ENCODE measurements at regions not wholly inside any gene's neighbourhood (a gene's known extent, or its start where the extent isn't known, plus 50 kb on each side); places are given as distances from the start of the nearest gene placed in this dataset.

GRCh38 chr6:23180504-23181293 lies 611.3 kb downstream of the HDGFL1 start:
- H2BK20ac ChIP-seq (ENCODE audit: low read depth, low read length) = no peak overlapping the region
- H2BK120ac ChIP-seq (ENCODE audit: low read depth, low read length) = peak overlapping the region; percentile 67; the same call in 1 of the 2 replicates
- no peak overlapping the region for H3K4me2 ChIP-seq (ENCODE audit: low read depth, low read length)
- no peaks in the 10 kb centered on the region for H4K20me1 ChIP-seq (ENCODE audit: insufficient read depth, low read length)
- H3K27ac ChIP-seq (ENCODE audit: insufficient read depth, low read length) = peak overlapping the region; percentile 41; the same call in 1 of the 2 replicates
- peak overlapping the region; percentile 14; the same call in 1 of the 3 replicates for H2BK15ac ChIP-seq (ENCODE audit: low read depth, low read length)
- dilution Hi-C loops (cut with HindIII; ENCODE audit: low sequenced_read_pairs, unreplicated experiment) (no loop called here), intact Hi-C loops (cut with micrococcal nuclease) (no loop called here), in situ Hi-C loops (cut with MboI; ENCODE audit: low sequenced_read_pairs) (no loop called here)
- H3K9me3 ChIP-seq (ENCODE audit: control insufficient read depth, insufficient read depth, low read length) = no peaks in the 10 kb centered on the region
- no TSS peak for BruUV-seq (replicated peaks)
- H4K5ac ChIP-seq (ENCODE audit: low read depth, low read length) = no peak overlapping the region
- H3K14ac ChIP-seq (replicated peaks; ENCODE audit: low read depth, low read length) = no peak overlapping the region
- H3K36me3 ChIP-seq (ENCODE audit: control insufficient read depth, insufficient read depth, low read length) = no peaks in the 10 kb centered on the region
- H3K4ac ChIP-seq (ENCODE audit: low read depth, low read length) = 0 out of 2 replicates have a peak overlapping the region, but pooled peaks have one; percentile 33
- H3K4me1 ChIP-seq (ENCODE audit: control insufficient read depth, insufficient read depth, low read length) = no peaks in the 10 kb centered on the region
- H3K56ac ChIP-seq (ENCODE audit: extremely low read depth, insufficient read depth, low read length) = no peak overlapping the region
- H4K91ac ChIP-seq (ENCODE audit: insufficient read depth, low read depth, low read length) = 0 out of 2 replicates have a peak overlapping the region, but pooled peaks have one; percentile 2
- H3K23ac ChIP-seq (ENCODE audit: low read depth, low read length) = no peak overlapping the region
- ATAC-seq (ENCODE audit: low read depth) (peak; percentile 90), DNase-seq (peak; percentile 90)
- 0 out of 2 replicates have a peak, but pooled peaks cover 4% of the 10 kb centered on the region for H3K9me1 ChIP-seq (ENCODE audit: insufficient read depth, low read length)
- peak overlapping the region; percentile 13; the same call in 1 of the 2 replicates for H3K9ac ChIP-seq (ENCODE audit: low read depth, low read length)
- H2AK5ac ChIP-seq (ENCODE audit: low read depth, low read length) = peak overlapping the region; percentile 35; the same call in 1 of the 2 replicates
- H3K79me1 ChIP-seq (ENCODE audit: low read depth in 1 of 2, low read length in 2 of 2) = no peaks in the 10 kb centered on the region
- ChIA-PET CTCF (no interaction called here), POLR2A (ENCODE audit: unreplicated experiment) (no interaction called here)
- H2BK5ac ChIP-seq (ENCODE audit: low read depth, low read length, poor library complexity, severe bottlenecking) = no peak overlapping the region
- no peaks in the 10 kb centered on the region for H3K27me3 ChIP-seq (ENCODE audit: control insufficient read depth, insufficient read depth, low read length)
- H2AK9ac ChIP-seq (replicated peaks; ENCODE audit: low read depth, low read length, poor library complexity) = no peak overlapping the region
- peak overlapping the region; percentile 35 to 51 for H4K8ac ChIP-seq (ENCODE audit: low read depth in 2 of 2, low read length in 2 of 2)
- TF ChIP-seq CTCF (conservative IDR thresholded peaks at IDR 0.05; ENCODE audit: low read depth, low read length) (0 out of 2 replicates have a peak, but pooled peaks have one; percentile 17), RAD21 (IDR thresholded peaks at IDR 0.05; ENCODE audit: low read length) (no peak)
- peak overlapping the region; percentile 35 for H2AFZ ChIP-seq (replicated peaks; ENCODE audit: low read length, poor library complexity)
- no peak overlapping the region for H3K4me3 ChIP-seq (ENCODE audit: insufficient read depth, low read depth, low read length)
- peak overlapping the region; percentile 21; the same call in 1 of the 2 replicates for H3K18ac ChIP-seq (ENCODE audit: low read depth, low read length)
- WGBS, 2 experiments (ENCODE audit: extremely low coverage in 2 of 2, insufficient read length in 1 of 2) = 87% methylated on average over 4 of the region's 12 CpGs; no CpG with 5 or more reads in 1 of the 2 experiments
